PC-3 (cell line): ENCODE measurements at regions not wholly inside any gene's neighbourhood (a gene's known extent, or its start where the extent isn't known, plus 50 kb on each side); places are given as distances from the start of the nearest gene placed in this dataset.
"Not testable (repeated sequence)": the region's sequence is repeated elsewhere in the genome, so short reads cannot be mapped to it uniquely, and the experiment has no call there.

Experiments used
- ATAC-seq: fragments of 200-7000 bp; cut with Tn5 transposase; 2 replicates; pipeline ENCODE4 v1.9.1; 2020; ENCODE audit warnings: mild to moderate bottlenecking, moderate library complexity
- BruUV-seq: library from RNA; stranded (reverse); fragments of 400-500 nt; replicated peaks from 2 replicates; lab custom pipeline; 2021; lab: Mats Ljungman, UMichigan
- CTCF ChIA-PET: fragments of 300-600 bp; sonication (Branson Sonifier 250); formaldehyde crosslinking; loops from one replicate; lab custom pipeline; 2022; ENCODE audit warnings: antibody characterized with exemption; lab: Charles Lee
- POLR2A ChIA-PET: fragments of 300-600 bp; sonication (Branson Sonifier 250); formaldehyde crosslinking; loops from one replicate; lab custom pipeline; 2022; ENCODE audit warnings: antibody characterized with exemption; ENCODE audit not compliant: unreplicated experiment; lab: Charles Lee
- DNase-seq: peaks from one replicate; pipeline ENCODE4 v3.0.0-alpha.2; 2015
- H2AFZ ChIP-seq: fragments of 300-600 bp; sonication (generic); 2 replicates; pipeline ENCODE4 v1.6.0; 2016; ENCODE audit warnings: antibody characterized with exemption, low read length
- H3F3A ChIP-seq: fragments of 300-600 bp; sonication (generic); one replicate; pipeline ENCODE4 v1.6.0; 2017; ENCODE audit warnings: antibody characterized with exemption, low read length, control low read depth, mild to moderate bottlenecking; ENCODE audit not compliant: unreplicated experiment
- H3K27ac ChIP-seq: fragments of 300-600 bp; sonication (generic); 2 replicates; pipeline ENCODE4 v1.5.1; 2016; ENCODE audit warnings: mild to moderate bottlenecking, low read length
- H3K27me3 ChIP-seq: fragments of 300-600 bp; sonication (generic); 2 replicates; pipeline ENCODE4 v1.6.1; 2016; ENCODE audit warnings: low read length, mixed read lengths
- H3K36me3 ChIP-seq: fragments of 300-600 bp; sonication (generic); 2 replicates; pipeline ENCODE4 v1.6.1; 2016; ENCODE audit warnings: low read depth, mixed run types, low read length, mixed read lengths
- H3K4me1 ChIP-seq: fragments of 300-600 bp; sonication (generic); 2 replicates; pipeline ENCODE4 v1.5.1; 2016; ENCODE audit warnings: low read length; ENCODE audit not compliant: insufficient read depth
- H3K4me2 ChIP-seq: fragments of 300-600 bp; sonication (generic); 2 replicates; pipeline ENCODE4 v1.6.0; 2016; ENCODE audit warnings: low read length
- H3K4me3 ChIP-seq: fragments of 300-600 bp; sonication (generic); 2 replicates; pipeline ENCODE4 v1.5.1; 2016; ENCODE audit warnings: mild to moderate bottlenecking, low read length, mixed read lengths
- H3K79me2 ChIP-seq: fragments of 300-600 bp; sonication (generic); 2 replicates; pipeline ENCODE4 v1.6.1; 2017; ENCODE audit warnings: low read length, mixed read lengths
- H3K9ac ChIP-seq: fragments of 300-600 bp; sonication (generic); 2 replicates; pipeline ENCODE4 v1.6.0; 2016; ENCODE audit warnings: mild to moderate bottlenecking, low read length
- H3K9me2 ChIP-seq: fragments of 300-600 bp; sonication (generic); replicated peaks from 2 replicates; pipeline ENCODE4 v1.6.1; 2016; ENCODE audit warnings: mixed run types, low read length, mixed read lengths
- H3K9me3 ChIP-seq: fragments of 300-600 bp; sonication (generic); 2 replicates; pipeline ENCODE4 v1.6.1; 2016; ENCODE audit warnings: low read length, mixed read lengths
- H4K20me1 ChIP-seq: fragments of 300-600 bp; sonication (generic); 2 replicates; pipeline ENCODE4 v1.6.1; 2016; ENCODE audit warnings: low read length, mixed read lengths
- intact Hi-C: fragments of 100-400 bp; cut with micrococcal nuclease; formaldehyde crosslinking; loops from 2 replicates; pipeline ENCODE4 v1.9.0; 2023

DNA sequence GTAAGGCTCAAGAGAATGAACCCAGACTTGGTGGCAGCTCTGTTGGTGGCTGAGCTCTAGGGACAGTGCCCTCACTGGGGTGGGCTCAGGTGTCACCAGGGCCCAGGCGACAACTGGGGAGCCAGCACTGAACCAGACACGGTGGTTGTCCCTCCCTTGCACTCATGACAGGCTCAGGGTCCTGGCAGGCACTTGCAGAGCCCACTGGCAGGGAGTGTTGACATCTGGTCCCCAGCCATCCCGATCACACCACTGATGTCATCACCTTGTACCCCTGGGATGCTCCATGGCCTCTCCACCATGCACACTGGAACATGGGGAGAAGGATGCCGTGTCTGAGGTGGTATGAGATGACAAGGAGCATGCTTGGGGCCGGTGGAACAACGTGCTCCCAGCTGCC is 138.6 kb downstream of the NPIPB11 start:
- Histone ChIP-seq H3K4me1 (peaks cover 38% of the 10 kb centered on the region), H3K9ac (peak overlapping the region; percentile 73; the same call in 1 of the 2 replicates), H3K27ac (peak overlapping the region; percentile 98)
- CTCF ChIA-PET, POLR2A ChIA-PET, intact Hi-C loops, H3K79me2 ChIP-seq, H3K9me3 ChIP-seq, H3K27me3 ChIP-seq, H4K20me1 ChIP-seq, H3K36me3 ChIP-seq, BruUV-seq, H3K4me3 ChIP-seq, H3K4me2 ChIP-seq, H3F3A ChIP-seq, DNase-seq, H3K9me2 ChIP-seq, ATAC-seq, H2AFZ ChIP-seq: not testable (repeated sequence)

DNA sequence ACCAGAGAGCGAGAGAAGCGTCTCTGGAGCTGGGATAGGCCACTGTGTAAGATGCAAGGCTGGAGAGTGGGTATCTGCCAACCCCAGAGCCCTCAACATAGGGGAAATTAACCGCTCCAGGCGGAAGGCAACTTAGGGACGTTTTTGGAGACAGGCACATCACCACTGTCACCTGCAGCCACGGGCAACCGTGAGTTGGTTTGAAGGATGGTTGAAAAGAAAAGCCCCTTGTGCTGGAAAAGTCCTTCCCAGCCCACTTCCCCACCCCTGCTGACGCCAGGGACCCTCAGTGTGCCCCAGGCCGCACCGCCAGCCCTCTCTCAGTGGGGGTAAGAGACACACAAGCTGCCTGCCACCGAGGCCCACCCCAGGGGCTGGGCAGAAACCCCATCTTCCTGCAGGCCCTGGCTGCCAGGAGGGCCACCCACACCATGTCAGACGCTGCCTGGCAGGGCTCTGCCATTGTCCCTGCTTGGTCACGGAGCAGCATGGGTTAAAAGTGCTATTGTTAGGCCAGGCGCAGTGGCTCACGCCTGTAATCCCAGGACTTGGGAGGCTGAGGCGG is 139.4 kb downstream of the NPIPB11 start:
- intact Hi-C loops, H3K27me3 ChIP-seq, H3K36me3 ChIP-seq, H3K9me3 ChIP-seq, H2AFZ ChIP-seq, ATAC-seq, H3K79me2 ChIP-seq, DNase-seq, POLR2A ChIA-PET, H3K4me2 ChIP-seq, H3F3A ChIP-seq, H3K4me3 ChIP-seq, H3K9me2 ChIP-seq, CTCF ChIA-PET, H4K20me1 ChIP-seq: not testable (repeated sequence)
- Histone ChIP-seq H3K27ac (peak overlapping the region; percentile 92), H3K9ac (peak overlapping the region; percentile 82), H3K4me1 (peaks cover 40% of the 10 kb centered on the region)
- TSS peak; percentile 18 for BruUV-seq

DNA sequence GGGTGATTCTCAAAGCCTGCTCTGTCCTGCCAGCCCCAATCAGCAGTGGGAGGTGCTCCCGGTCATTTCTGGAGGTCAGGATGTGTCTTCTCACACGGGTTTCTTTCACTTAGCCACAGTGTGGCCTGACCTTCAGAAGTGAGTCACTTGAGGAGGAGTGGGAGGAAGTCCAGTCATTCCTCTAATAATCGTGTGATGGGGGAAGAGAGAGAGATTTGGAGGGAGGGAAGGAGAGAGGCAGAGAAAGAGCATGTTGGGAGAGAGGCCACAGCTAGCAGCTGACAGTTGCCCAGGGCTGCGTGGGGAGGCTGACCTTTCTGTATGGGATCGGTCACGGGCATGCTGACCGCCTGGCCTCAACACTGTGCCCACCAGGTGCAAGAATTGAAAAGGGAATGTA is 139.9 kb downstream of the NPIPB11 start:
- not testable (repeated sequence) for H3K4me3 ChIP-seq

GRCh38 chr16:29265255-29265853 is 141.2 kb downstream of the NPIPB11 start:
- DNase-seq (peak; percentile 91), ATAC-seq (peak; percentile 64)
- CTCF ChIA-PET, BruUV-seq, H3K27me3 ChIP-seq, H3F3A ChIP-seq, H3K4me2 ChIP-seq, H2AFZ ChIP-seq, H4K20me1 ChIP-seq, H3K79me2 ChIP-seq, POLR2A ChIA-PET, intact Hi-C loops, H3K9me3 ChIP-seq, H3K4me3 ChIP-seq, H3K36me3 ChIP-seq, H3K9me2 ChIP-seq: not testable (repeated sequence)
- H3K4me1 ChIP-seq = peaks cover 44% of the 10 kb centered on the region
- H3K9ac ChIP-seq = peak overlapping the region; percentile 93
- H3K27ac ChIP-seq = peak overlapping the region; percentile 98

More for the DNA sequence above, 139.9 kb downstream of the NPIPB11 start:
- H3K9me3 ChIP-seq, H3F3A ChIP-seq, intact Hi-C loops, POLR2A ChIA-PET, H3K79me2 ChIP-seq, H3K27me3 ChIP-seq, H3K9me2 ChIP-seq, H3K36me3 ChIP-seq, CTCF ChIA-PET, H2AFZ ChIP-seq, H3K4me2 ChIP-seq, H4K20me1 ChIP-seq, BruUV-seq: not testable (repeated sequence)
- DNase-seq = peak; percentile 63
- Histone ChIP-seq H3K9ac (peak overlapping the region; percentile 82), H3K4me1 (peaks cover 42% of the 10 kb centered on the region), H3K27ac (peak overlapping the region; percentile 92)
- ATAC-seq = peak; percentile 25

- H3K27me3 ChIP-seq, H3K4me3 ChIP-seq, H3K9me3 ChIP-seq, POLR2A ChIA-PET, H3K79me2 ChIP-seq, intact Hi-C loops, CTCF ChIA-PET, H3F3A ChIP-seq, DNase-seq, H3K9me2 ChIP-seq, H3K36me3 ChIP-seq, ATAC-seq, BruUV-seq, H4K20me1 ChIP-seq, H2AFZ ChIP-seq: not testable (repeated sequence)
- peak overlapping the region; percentile 98 for H3K27ac ChIP-seq
- H3K4me1 ChIP-seq = peaks cover 38% of the 10 kb centered on the region
- H3K4me2 ChIP-seq = peak overlapping the region; percentile 28; the same call in 1 of the 2 replicates
- H3K9ac ChIP-seq = peak overlapping the region; percentile 93
Measured at GRCh38 chr16:29264080-29264837, 142.3 kb downstream of the NPIPB11 start.

- ATAC-seq, H3K4me3 ChIP-seq, H3K9me3 ChIP-seq, CTCF ChIA-PET, H3K27me3 ChIP-seq, H3F3A ChIP-seq, H4K20me1 ChIP-seq, H2AFZ ChIP-seq, H3K4me2 ChIP-seq, DNase-seq, BruUV-seq, POLR2A ChIA-PET, H3K9me2 ChIP-seq, H3K36me3 ChIP-seq, H3K79me2 ChIP-seq, intact Hi-C loops: not testable (repeated sequence)
- peak overlapping the region; percentile 93 for H3K9ac ChIP-seq
- H3K27ac ChIP-seq = peak overlapping the region; percentile 98
- H3K4me1 ChIP-seq = peaks cover 34% of the 10 kb centered on the region
Measured at GRCh38 chr16:29262725-29263124, 143.8 kb downstream of the NPIPB11 start.
